ENCODE measurements at regions not wholly inside any gene's neighbourhood (a gene's known extent, or its start where the extent isn't known, plus 50 kb on each side); places are given as distances from the start of the nearest gene placed in this dataset.

DNA sequence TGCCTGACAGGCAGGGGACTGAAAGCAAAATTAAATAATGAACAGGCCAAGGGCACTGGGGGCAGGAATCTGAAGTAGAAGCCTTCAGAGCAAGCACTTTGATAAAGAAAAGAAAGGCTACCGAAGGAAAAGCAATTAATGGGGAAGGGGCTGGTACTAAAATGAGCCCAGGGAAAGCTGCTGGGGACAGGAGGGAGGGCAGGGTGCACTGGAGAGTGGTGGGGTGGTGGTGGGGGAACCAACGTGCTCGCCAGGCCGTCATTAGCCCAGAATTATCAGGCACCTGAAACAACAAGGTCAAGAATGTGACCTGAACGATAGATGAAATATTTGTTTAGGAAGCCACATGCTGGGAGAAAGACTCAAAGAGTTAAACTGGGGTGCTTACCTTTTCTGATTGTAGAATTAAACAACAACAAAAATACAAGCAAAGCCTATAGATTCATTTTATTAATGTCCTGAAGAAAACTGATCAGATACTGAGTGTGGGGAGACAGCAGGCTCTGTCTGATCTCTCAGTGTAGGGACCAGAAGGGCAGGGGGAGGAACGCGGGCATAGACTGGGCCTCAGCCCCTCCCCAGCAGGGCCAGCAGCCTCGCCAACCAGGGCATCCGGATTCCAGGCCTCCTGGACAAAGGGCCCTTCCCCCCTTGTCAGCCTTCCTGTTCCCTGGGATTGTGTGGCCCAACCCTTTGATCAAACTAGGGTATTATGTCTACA is 239.7 kb upstream of the KLF3 start:
- no peak overlapping the region for H3K27ac ChIP-seq (ENCODE audit: low read depth, low read length, poor library complexity, severe bottlenecking)
- no TSS peak for BruUV-seq (replicated peaks)
- H2AFZ ChIP-seq (ENCODE audit: low read length), result no peak overlapping the region
- H3K4me1 ChIP-seq (ENCODE audit: insufficient read depth, low read length, poor library complexity, severe bottlenecking), result no peaks in the 10 kb centered on the region
- CTCF ChIA-PET (ENCODE audit: unreplicated experiment), result interaction anchor here (0.5 kb wide), 1 partner anchor 238 kb away, joined by 5 read pairs; no protein-coding TSS in a partner anchor
- H3K36me3 ChIP-seq (ENCODE audit: insufficient read depth, low read length), result no peaks in the 10 kb centered on the region
- no peak overlapping the region for H3K4me3 ChIP-seq (ENCODE audit: low read depth, low read length, poor library complexity, severe bottlenecking)
- no peaks in the 10 kb centered on the region for H3K79me2 ChIP-seq (ENCODE audit: insufficient read depth, low read depth, low read length)
- no peak overlapping the region for H3K4me2 ChIP-seq (ENCODE audit: low read length)
- no peaks in the 10 kb centered on the region for H3K9me3 ChIP-seq (ENCODE audit: low read length)
- DNase-seq (ENCODE audit: low spot score), result no peak
- H4K20me1 ChIP-seq (ENCODE audit: insufficient read depth, low read length), result no peaks in the 10 kb centered on the region
- H3K9me2 ChIP-seq (ENCODE audit: insufficient read depth, low read length), result no peaks in the 10 kb centered on the region
- intact Hi-C loops (cut with micrococcal nuclease; ENCODE audit: unreplicated experiment), result no loop called here
- TF ChIP-seq, protein P1, sequence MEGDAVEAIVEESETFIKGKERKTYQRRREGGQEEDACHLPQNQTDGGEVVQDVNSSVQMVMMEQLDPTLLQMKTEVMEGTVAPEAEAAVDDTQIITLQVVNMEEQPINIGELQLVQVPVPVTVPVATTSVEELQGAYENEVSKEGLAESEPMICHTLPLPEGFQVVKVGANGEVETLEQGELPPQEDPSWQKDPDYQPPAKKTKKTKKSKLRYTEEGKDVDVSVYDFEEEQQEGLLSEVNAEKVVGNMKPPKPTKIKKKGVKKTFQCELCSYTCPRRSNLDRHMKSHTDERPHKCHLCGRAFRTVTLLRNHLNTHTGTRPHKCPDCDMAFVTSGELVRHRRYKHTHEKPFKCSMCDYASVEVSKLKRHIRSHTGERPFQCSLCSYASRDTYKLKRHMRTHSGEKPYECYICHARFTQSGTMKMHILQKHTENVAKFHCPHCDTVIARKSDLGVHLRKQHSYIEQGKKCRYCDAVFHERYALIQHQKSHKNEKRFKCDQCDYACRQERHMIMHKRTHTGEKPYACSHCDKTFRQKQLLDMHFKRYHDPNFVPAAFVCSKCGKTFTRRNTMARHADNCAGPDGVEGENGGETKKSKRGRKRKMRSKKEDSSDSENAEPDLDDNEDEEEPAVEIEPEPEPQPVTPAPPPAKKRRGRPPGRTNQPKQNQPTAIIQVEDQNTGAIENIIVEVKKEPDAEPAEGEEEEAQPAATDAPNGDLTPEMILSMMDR (conservative IDR thresholded peaks at IDR 0.05; ENCODE audit: low read length), result no peak
- no peak for TF ChIP-seq EZH2phosphoT487 (IDR thresholded peaks at IDR 0.05; ENCODE audit: borderline replicate concordance, low read depth, low read length)
- POLR2A ChIA-PET, result no interaction called here

DNA sequence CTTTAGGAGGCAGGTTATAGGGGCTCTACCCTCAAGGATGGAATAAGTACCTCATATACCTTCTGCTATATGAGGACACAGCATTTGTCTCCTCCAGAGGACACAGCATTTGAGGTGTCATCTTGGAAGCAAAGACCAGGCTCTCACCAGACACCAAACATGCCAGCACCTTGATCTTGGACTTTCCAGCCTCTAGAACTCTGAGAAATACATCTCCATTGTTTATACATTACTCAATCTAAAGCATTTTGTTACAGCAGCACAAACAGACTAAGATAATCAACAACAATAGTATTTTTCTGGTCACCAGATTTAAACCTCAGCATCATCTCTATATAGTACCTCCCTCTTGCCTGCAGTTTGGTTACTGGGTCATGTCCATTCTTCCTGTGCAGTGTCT is 237.5 kb upstream of the KLF3 start:
- Histone ChIP-seq H3K36me3 (ENCODE audit: insufficient read depth, low read length) (no peaks in the 10 kb centered on the region), H3K4me1 (ENCODE audit: insufficient read depth, low read length, poor library complexity, severe bottlenecking) (no peaks in the 10 kb centered on the region)
- POLR2A ChIA-PET, result no interaction called here

DNA sequence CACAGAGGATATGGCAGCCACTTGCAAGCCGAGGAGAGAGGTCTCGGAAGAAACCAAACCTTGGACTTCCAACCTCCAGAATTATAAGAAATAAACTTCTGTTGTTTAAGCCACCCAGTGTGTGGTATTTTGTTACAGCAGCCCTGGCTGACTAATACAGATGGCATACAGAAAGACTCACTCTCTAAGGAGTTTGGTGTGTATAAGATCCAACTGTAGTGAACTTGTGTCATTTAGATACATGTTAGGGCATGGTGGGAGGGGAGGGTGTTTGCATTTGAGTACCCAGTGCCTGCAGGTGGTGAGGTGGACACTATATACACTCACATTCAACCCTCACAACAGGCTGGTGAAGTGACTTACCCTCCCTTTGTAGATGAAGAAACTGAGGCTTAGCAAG is 233.2 kb upstream of the KLF3 start:
- intact Hi-C loops (cut with micrococcal nuclease; ENCODE audit: unreplicated experiment), result no loop called here
- no peak overlapping the region for H3K4me3 ChIP-seq (ENCODE audit: low read depth, low read length, poor library complexity, severe bottlenecking)
- DNase-seq (ENCODE audit: low spot score), result no peak
- H3K79me2 ChIP-seq (ENCODE audit: insufficient read depth, low read depth, low read length), result no peaks in the 10 kb centered on the region
- H3K27ac ChIP-seq (ENCODE audit: low read depth, low read length, poor library complexity, severe bottlenecking), result no peak overlapping the region
- no peak for TF ChIP-seq EZH2phosphoT487 (IDR thresholded peaks at IDR 0.05; ENCODE audit: borderline replicate concordance, low read depth, low read length)
- H3K4me2 ChIP-seq (ENCODE audit: low read length), result no peak overlapping the region
- H2AFZ ChIP-seq (ENCODE audit: low read length), result no peak overlapping the region
- no peaks in the 10 kb centered on the region for H3K4me1 ChIP-seq (ENCODE audit: insufficient read depth, low read length, poor library complexity, severe bottlenecking)
- H4K20me1 ChIP-seq (ENCODE audit: insufficient read depth, low read length), result no peaks in the 10 kb centered on the region
- ChIA-PET CTCF (ENCODE audit: unreplicated experiment) (no interaction called here), POLR2A (no interaction called here)
- H3K9me2 ChIP-seq (ENCODE audit: insufficient read depth, low read length), result no peaks in the 10 kb centered on the region
- no peaks in the 10 kb centered on the region for H3K9me3 ChIP-seq (ENCODE audit: low read length)
- no peaks in the 10 kb centered on the region for H3K36me3 ChIP-seq (ENCODE audit: insufficient read depth, low read length)
- no TSS peak for BruUV-seq (replicated peaks)

More for the DNA sequence above, 237.5 kb upstream of the KLF3 start:
- Histone ChIP-seq H3K27ac (ENCODE audit: low read depth, low read length, poor library complexity, severe bottlenecking) (no peak overlapping the region), H3K9me2 (ENCODE audit: insufficient read depth, low read length) (no peaks in the 10 kb centered on the region), H3K4me2 (ENCODE audit: low read length) (no peak overlapping the region), H3K4me3 (ENCODE audit: low read depth, low read length, poor library complexity, severe bottlenecking) (no peak overlapping the region), H2AFZ (ENCODE audit: low read length) (no peak overlapping the region), H3K79me2 (ENCODE audit: insufficient read depth, low read depth, low read length) (no peaks in the 10 kb centered on the region), H4K20me1 (ENCODE audit: insufficient read depth, low read length) (no peaks in the 10 kb centered on the region), H3K9me3 (ENCODE audit: low read length) (no peaks in the 10 kb centered on the region)
- no peak for DNase-seq (ENCODE audit: low spot score)
- BruUV-seq (replicated peaks), result no TSS peak
- CTCF ChIA-PET (ENCODE audit: unreplicated experiment), result no interaction called here
- intact Hi-C loops (cut with micrococcal nuclease; ENCODE audit: unreplicated experiment), result no loop called here
- TF ChIP-seq, protein P1 (conservative IDR thresholded peaks at IDR 0.05; ENCODE audit: low read length), result no peak
- TF ChIP-seq EZH2phosphoT487 (IDR thresholded peaks at IDR 0.05; ENCODE audit: borderline replicate concordance, low read depth, low read length), result no peak

All from OCI-LY7 (cell line).